ENCODE measurements at regions not wholly inside any gene's neighbourhood (a gene's known extent, or its start where the extent isn't known, plus 50 kb on each side); places are given as distances from the start of the nearest gene placed in this dataset.

DNA sequence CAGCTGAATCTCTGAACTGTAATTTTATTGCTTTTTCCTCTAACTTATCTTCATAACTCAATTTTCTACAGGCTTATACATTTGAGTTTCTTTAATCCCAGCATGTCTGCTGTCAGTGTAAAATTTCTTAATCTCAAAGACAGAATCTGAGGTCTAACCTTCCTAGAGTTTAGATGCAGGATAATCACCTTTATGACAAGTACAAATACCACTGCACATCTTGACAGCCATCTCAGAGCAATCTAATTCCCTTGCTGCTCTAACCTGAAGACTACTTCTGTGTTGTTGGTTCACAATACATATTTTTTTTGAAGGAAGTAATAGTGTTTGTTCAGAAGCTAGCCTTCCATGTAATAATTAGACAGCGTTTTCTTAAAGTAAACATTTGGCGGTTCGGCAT is 424.2 kb upstream of the ZWINT start:
- no peak overlapping the region for H3K27ac ChIP-seq (ENCODE audit: low read length)
- TF ChIP-seq SIN3A (IDR thresholded peaks at IDR 0.05; ENCODE audit: borderline replicate concordance, insufficient read depth, low read depth, low read length) (no peak), TCF7L2 (IDR thresholded peaks at IDR 0.05; ENCODE audit: low read depth, low read length) (no peak), CTCF (IDR thresholded peaks at IDR 0.05) (no peak), POLR2AphosphoS5 (IDR thresholded peaks at IDR 0.05; ENCODE audit: low read depth, low read length) (no peak)
- TF ChIP-seq, protein P1, sequence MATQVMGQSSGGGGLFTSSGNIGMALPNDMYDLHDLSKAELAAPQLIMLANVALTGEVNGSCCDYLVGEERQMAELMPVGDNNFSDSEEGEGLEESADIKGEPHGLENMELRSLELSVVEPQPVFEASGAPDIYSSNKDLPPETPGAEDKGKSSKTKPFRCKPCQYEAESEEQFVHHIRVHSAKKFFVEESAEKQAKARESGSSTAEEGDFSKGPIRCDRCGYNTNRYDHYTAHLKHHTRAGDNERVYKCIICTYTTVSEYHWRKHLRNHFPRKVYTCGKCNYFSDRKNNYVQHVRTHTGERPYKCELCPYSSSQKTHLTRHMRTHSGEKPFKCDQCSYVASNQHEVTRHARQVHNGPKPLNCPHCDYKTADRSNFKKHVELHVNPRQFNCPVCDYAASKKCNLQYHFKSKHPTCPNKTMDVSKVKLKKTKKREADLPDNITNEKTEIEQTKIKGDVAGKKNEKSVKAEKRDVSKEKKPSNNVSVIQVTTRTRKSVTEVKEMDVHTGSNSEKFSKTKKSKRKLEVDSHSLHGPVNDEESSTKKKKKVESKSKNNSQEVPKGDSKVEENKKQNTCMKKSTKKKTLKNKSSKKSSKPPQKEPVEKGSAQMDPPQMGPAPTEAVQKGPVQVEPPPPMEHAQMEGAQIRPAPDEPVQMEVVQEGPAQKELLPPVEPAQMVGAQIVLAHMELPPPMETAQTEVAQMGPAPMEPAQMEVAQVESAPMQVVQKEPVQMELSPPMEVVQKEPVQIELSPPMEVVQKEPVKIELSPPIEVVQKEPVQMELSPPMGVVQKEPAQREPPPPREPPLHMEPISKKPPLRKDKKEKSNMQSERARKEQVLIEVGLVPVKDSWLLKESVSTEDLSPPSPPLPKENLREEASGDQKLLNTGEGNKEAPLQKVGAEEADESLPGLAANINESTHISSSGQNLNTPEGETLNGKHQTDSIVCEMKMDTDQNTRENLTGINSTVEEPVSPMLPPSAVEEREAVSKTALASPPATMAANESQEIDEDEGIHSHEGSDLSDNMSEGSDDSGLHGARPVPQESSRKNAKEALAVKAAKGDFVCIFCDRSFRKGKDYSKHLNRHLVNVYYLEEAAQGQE (IDR thresholded peaks at IDR 0.05; ENCODE audit: insufficient read depth in 1 of 2, low read depth in 2 of 2, low read length in 1 of 2), result no peak
- DNase-seq (ENCODE audit: low read depth, low spot score) (no peak), ATAC-seq (no peak)
- no peaks in the 10 kb centered on the region for H3K4me1 ChIP-seq (ENCODE audit: control insufficient read depth, insufficient read depth, low read length)
- H3K27me3 ChIP-seq (ENCODE audit: control insufficient read depth, insufficient read depth, low read length), result no peaks in the 10 kb centered on the region
- H3K4me3 ChIP-seq (ENCODE audit: low read depth in 2 of 2, low read length in 2 of 2), result no peak overlapping the region
- ChIA-PET CTCF (no interaction called here), POLR2A (no interaction called here)
- H3K36me3 ChIP-seq (ENCODE audit: control insufficient read depth, insufficient read depth, low read length), result no peaks in the 10 kb centered on the region
- peaks cover 4% of the 10 kb centered on the region; the same call in 1 of the 2 replicates for H3K9me3 ChIP-seq (ENCODE audit: control insufficient read depth, insufficient read depth, low read depth, low read length)
- intact Hi-C loops (cut with micrococcal nuclease; ENCODE audit: unreplicated experiment) (no loop called here), in situ Hi-C loops (cut with HindIII; ENCODE audit: low pct_unique_long_range_greater_than_20kb, low sequenced_read_pairs) (no loop called here)
- BruUV-seq (replicated peaks), result no TSS peak

DNA sequence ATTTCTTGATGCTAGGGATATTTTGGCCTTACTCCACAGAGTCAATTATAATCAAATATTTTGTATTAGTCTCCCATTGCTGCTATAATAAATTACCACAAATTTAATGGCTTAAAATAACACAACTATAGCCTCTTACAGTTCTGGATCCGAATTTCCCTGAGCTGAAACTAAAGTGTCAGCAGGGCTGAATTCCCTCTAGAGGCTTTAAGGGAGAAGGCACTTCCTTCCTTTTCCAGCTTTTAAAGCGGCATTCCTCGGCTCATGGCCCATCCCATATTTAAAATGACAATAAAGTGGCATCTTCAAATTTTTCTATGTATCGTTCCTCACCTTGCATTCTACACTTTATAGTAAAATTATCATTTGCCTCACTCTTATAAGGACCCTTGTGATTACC is 421.4 kb upstream of the ZWINT start:
- CTCF ChIA-PET, result no interaction called here
- Histone ChIP-seq H3K4me3 (ENCODE audit: low read depth in 2 of 2, low read length in 2 of 2) (no peak overlapping the region), H3K36me3 (ENCODE audit: control insufficient read depth, insufficient read depth, low read length) (no peaks in the 10 kb centered on the region), H3K9me3 (ENCODE audit: control insufficient read depth, insufficient read depth, low read depth, low read length) (no peaks in the 10 kb centered on the region), H3K27me3 (ENCODE audit: control insufficient read depth, insufficient read depth, low read length) (no peaks in the 10 kb centered on the region), H3K4me1 (ENCODE audit: control insufficient read depth, insufficient read depth, low read length) (no peaks in the 10 kb centered on the region), H3K27ac (ENCODE audit: low read length) (no peak overlapping the region)
- TF ChIP-seq TCF7L2 (IDR thresholded peaks at IDR 0.05; ENCODE audit: low read depth, low read length), result no peak
- no peak for TF ChIP-seq POLR2AphosphoS5 (IDR thresholded peaks at IDR 0.05; ENCODE audit: low read depth, low read length)
- TF ChIP-seq, protein P1 (IDR thresholded peaks at IDR 0.05; ENCODE audit: insufficient read depth in 1 of 2, low read depth in 2 of 2, low read length in 1 of 2), result no peak
- no peak for TF ChIP-seq SIN3A (IDR thresholded peaks at IDR 0.05; ENCODE audit: borderline replicate concordance, insufficient read depth, low read depth, low read length)
- no peak for TF ChIP-seq CTCF (IDR thresholded peaks at IDR 0.05)
- ATAC-seq (no peak), DNase-seq (ENCODE audit: low read depth, low spot score) (no peak)
- intact Hi-C loops (cut with micrococcal nuclease; ENCODE audit: unreplicated experiment) (no loop called here), in situ Hi-C loops (cut with HindIII; ENCODE audit: low pct_unique_long_range_greater_than_20kb, low sequenced_read_pairs) (no loop called here)
- no TSS peak for BruUV-seq (replicated peaks)
- POLR2A ChIA-PET, result no interaction called here

Measured in Panc1 (cell line).